ENCODE measurements at regions not wholly inside any gene's neighbourhood (a gene's known extent, or its start where the extent isn't known, plus 50 kb on each side); places are given as distances from the start of the nearest gene placed in this dataset.
A peak's percentile ranks its signal among the peaks of the same experiment; 100 is the strongest.

GRCh38 chr4:169870507-169870906, 112.8 kb upstream of the HPF1 start:
- Histone ChIP-seq H3K79me1 (ENCODE audit: low read depth, low read length) (no peaks in the 10 kb centered on the region), H2BK12ac (ENCODE audit: low read depth, low read length) (no peak overlapping the region), H4K8ac (ENCODE audit: extremely low read depth, insufficient read depth, low read length) (no peak overlapping the region), H3K4ac (replicated peaks; ENCODE audit: insufficient read length, low read depth, low read length) (no peak overlapping the region), H3K9me3 (ENCODE audit: insufficient read depth in 2 of 2, low read depth in 1 of 2, low read length in 1 of 2) (no peaks in the 10 kb centered on the region), H3K36me3 (ENCODE audit: control insufficient read depth in 2 of 4, insufficient read depth in 4 of 4, low read length in 3 of 4) (no peaks in the 10 kb centered on the region), H3K27ac (ENCODE audit: low read depth, low read length) (no peak overlapping the region), H2BK5ac (ENCODE audit: low read depth, low read length) (no peak overlapping the region), H4K20me1 (replicated peaks in 1 of 2; ENCODE audit: control insufficient read depth in 1 of 2, insufficient read depth in 2 of 2, low read length in 2 of 2) (no peaks in the 10 kb centered on the region), H3K4me2 (ENCODE audit: insufficient read depth in 1 of 2, low read depth in 2 of 2, low read length in 2 of 2) (no peak overlapping the region), H4K91ac (replicated peaks; ENCODE audit: insufficient read length, low read length) (no peak overlapping the region), H3K18ac (ENCODE audit: extremely low read depth, low read length) (no peak overlapping the region), H2BK20ac (ENCODE audit: low read length) (no peak overlapping the region), H2AK5ac (ENCODE audit: low read depth, low read length) (no peak overlapping the region), H3K23ac (ENCODE audit: insufficient read length) (no peak overlapping the region), H3K23me2 (ENCODE audit: low read depth, low read length) (no peaks in the 10 kb centered on the region), H4K5ac (ENCODE audit: insufficient read length, low read depth, low read length) (no peak overlapping the region), H2BK15ac (ENCODE audit: low read length) (no peak overlapping the region), H3K27me3 (replicated peaks in 1 of 4; ENCODE audit: control insufficient read depth in 3 of 4, extremely low read depth in 1 of 4, insufficient read depth in 3 of 4, low read length in 3 of 4) (no peaks in the 10 kb centered on the region), H3K4me3 (ENCODE audit: extremely low read depth in 1 of 4, insufficient read depth in 2 of 4, low read depth in 3 of 4, low read length in 4 of 4) (no peak overlapping the region), H3K79me2 (ENCODE audit: control insufficient read depth in 1 of 2, insufficient read depth in 2 of 2, low read length in 2 of 2) (no peaks in the 10 kb centered on the region), H2AFZ (ENCODE audit: low read length) (0 out of 2 replicates have a peak overlapping the region, but pooled peaks have one; percentile 3), H2BK120ac (replicated peaks; ENCODE audit: low read depth, low read length) (no peak overlapping the region), H3K14ac (ENCODE audit: insufficient read length) (no peak overlapping the region), H3K56ac (replicated peaks; ENCODE audit: insufficient read length, low read depth, low read length) (no peak overlapping the region), H3K4me1 (replicated peaks in 1 of 4; ENCODE audit: control insufficient read depth in 3 of 4, insufficient read depth in 4 of 4, low read length in 3 of 4) (no peaks in the 10 kb centered on the region), H3K9ac (replicated peaks in 1 of 4; ENCODE audit: extremely low read depth in 1 of 4, low read depth in 3 of 4, low read length in 3 of 4) (no peak overlapping the region)
- no peak for TF ChIP-seq SRF (IDR thresholded peaks at IDR 0.05; ENCODE audit: low read depth, low read length)
- TF ChIP-seq SIN3A (conservative IDR thresholded peaks at IDR 0.05 in 1 of 2, IDR thresholded peaks at IDR 0.05 in 1 of 2; ENCODE audit: low read depth in 1 of 2, low read length in 2 of 2): no peak
- TF ChIP-seq CREB1 (IDR thresholded peaks at IDR 0.05): no peak
- TF ChIP-seq GABPA (IDR thresholded peaks at IDR 0.05; ENCODE audit: borderline replicate concordance, insufficient read depth, low read length): no peak
- no peak for TF ChIP-seq RFX5 (IDR thresholded peaks at IDR 0.05; ENCODE audit: borderline replicate concordance, low read depth, low read length)
- TF ChIP-seq CHD2 (IDR thresholded peaks at IDR 0.05; ENCODE audit: low read length): no peak
- TF ChIP-seq NRF1 (IDR thresholded peaks at IDR 0.05; ENCODE audit: low read depth, low read length): no peak
- 68% methylated on average over 3 of the region's 3 CpGs; no CpG with 5 or more reads in 1 of the 2 experiments for WGBS, 2 experiments (ENCODE audit: extremely low coverage in 1 of 2, insufficient coverage in 1 of 2, insufficient read length in 1 of 2, insufficient replicate concordance in 2 of 2, low coverage in 1 of 2, low lambda C conversion rate in 2 of 2, missing lambda C conversion rate in 1 of 2)
- DNase-seq (ENCODE audit: low read depth in 1 of 2, low spot score in 2 of 2) (no peak), FAIRE-seq (no peak)
- CTCF ChIA-PET (ENCODE audit: partially characterized antibody): no interaction called here
- POLR2A ChIA-PET (ENCODE audit: partially characterized antibody): no interaction called here

All from H1 (cell line).